Loucy (cell line): ENCODE measurements at regions not wholly inside any gene's neighbourhood (a gene's known extent, or its start where the extent isn't known, plus 50 kb on each side); places are given as distances from the start of the nearest gene placed in this dataset.

Experiments used
- EZH2phosphoT487 ChIP-seq: fragments of 200-600 bp; IDR thresholded peaks from 2 replicates; pipeline ENCODE4 v1.6.1; 2018; ENCODE audit warnings: antibody characterized with exemption, mild to moderate bottlenecking, moderate library complexity, borderline replicate concordance
- TF ChIP-seq, protein P1 (sequence below): fragments of 200-600 bp; sonication (generic); conservative IDR thresholded peaks from 2 replicates; pipeline ENCODE4 v1.5.1; 2014; ENCODE audit warnings: mild to moderate bottlenecking, antibody characterized with exemption, low read length

DNA sequence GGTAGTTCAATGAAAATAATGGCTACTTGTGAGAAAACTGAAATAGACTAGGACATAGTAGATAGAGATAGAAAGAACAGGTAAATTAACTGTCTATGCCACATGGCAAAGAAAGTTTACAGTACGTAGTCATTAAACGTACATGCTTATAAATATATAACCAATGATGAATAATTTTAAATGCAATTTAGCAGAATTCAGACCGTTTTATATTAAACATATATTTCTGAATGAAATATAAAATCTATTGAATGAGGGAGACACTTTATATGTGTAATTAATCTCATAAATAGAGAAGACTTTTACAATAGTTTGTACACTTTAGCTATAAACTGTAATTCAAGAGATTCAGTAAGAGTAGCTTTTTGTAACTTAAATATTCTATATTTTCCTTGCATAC, 124.4 kb upstream of the VPREB1 start:
- TF ChIP-seq, protein P1, sequence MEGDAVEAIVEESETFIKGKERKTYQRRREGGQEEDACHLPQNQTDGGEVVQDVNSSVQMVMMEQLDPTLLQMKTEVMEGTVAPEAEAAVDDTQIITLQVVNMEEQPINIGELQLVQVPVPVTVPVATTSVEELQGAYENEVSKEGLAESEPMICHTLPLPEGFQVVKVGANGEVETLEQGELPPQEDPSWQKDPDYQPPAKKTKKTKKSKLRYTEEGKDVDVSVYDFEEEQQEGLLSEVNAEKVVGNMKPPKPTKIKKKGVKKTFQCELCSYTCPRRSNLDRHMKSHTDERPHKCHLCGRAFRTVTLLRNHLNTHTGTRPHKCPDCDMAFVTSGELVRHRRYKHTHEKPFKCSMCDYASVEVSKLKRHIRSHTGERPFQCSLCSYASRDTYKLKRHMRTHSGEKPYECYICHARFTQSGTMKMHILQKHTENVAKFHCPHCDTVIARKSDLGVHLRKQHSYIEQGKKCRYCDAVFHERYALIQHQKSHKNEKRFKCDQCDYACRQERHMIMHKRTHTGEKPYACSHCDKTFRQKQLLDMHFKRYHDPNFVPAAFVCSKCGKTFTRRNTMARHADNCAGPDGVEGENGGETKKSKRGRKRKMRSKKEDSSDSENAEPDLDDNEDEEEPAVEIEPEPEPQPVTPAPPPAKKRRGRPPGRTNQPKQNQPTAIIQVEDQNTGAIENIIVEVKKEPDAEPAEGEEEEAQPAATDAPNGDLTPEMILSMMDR: no peak
- no peak for TF ChIP-seq EZH2phosphoT487
